Testis (tissue), 2 donors: ENCODE measurements at regions not wholly inside any gene's neighbourhood (a gene's known extent, or its start where the extent isn't known, plus 50 kb on each side); places are given as distances from the start of the nearest gene placed in this dataset.

ENCODE experiments used
- CTCF ChIP-seq, 3 experiments: fragments of 450-650 bp in 2 of 3; fragments of 200-600 bp in 1 of 3; sonication (generic) in 1 of 3; IDR thresholded peaks; one replicate each; pipeline ENCODE4 v1.5.1; 2016 to 2019; ENCODE audit warnings: antibody characterized with exemption in 3 of 3, mild to moderate bottlenecking in 2 of 3, moderate library complexity in 1 of 3
- POLR2A ChIP-seq: fragments of 450-650 bp; IDR thresholded peaks from one replicate; pipeline ENCODE4 v1.6.1; 2017; ENCODE audit warnings: antibody characterized with exemption, mild to moderate bottlenecking, moderate library complexity

- no peak for TF ChIP-seq CTCF (IDR thresholded peaks at IDR 0.05)
- TF ChIP-seq POLR2A = no peak
Observed at GRCh38 chr3:103494512-103494911, 1059.7 kb downstream of the ZPLD1 start.
